ENCODE measurements at regions not wholly inside any gene's neighbourhood (a gene's known extent, or its start where the extent isn't known, plus 50 kb on each side); places are given as distances from the start of the nearest gene placed in this dataset.

DNA sequence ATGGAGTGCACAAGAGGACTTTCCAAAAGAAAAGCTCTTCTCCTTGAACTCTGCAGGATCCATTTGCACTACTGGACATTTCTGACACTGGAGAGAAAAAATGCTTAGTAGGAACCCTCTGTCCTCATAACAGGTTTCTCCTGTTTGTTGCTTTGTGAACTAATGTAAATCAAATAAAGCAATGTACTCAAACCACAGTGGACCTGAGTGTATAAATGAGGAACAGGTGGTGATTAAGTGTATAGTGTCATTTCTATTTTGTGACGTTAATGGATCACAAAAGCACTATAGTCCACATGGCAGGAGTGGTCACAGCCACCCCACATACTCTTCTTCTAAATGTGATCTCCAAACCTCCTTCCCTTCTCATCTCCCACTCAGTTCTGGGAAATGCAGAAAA lies 268.4 kb upstream of the DUSP10 start:
- TF ChIP-seq, protein P1, sequence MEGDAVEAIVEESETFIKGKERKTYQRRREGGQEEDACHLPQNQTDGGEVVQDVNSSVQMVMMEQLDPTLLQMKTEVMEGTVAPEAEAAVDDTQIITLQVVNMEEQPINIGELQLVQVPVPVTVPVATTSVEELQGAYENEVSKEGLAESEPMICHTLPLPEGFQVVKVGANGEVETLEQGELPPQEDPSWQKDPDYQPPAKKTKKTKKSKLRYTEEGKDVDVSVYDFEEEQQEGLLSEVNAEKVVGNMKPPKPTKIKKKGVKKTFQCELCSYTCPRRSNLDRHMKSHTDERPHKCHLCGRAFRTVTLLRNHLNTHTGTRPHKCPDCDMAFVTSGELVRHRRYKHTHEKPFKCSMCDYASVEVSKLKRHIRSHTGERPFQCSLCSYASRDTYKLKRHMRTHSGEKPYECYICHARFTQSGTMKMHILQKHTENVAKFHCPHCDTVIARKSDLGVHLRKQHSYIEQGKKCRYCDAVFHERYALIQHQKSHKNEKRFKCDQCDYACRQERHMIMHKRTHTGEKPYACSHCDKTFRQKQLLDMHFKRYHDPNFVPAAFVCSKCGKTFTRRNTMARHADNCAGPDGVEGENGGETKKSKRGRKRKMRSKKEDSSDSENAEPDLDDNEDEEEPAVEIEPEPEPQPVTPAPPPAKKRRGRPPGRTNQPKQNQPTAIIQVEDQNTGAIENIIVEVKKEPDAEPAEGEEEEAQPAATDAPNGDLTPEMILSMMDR (IDR thresholded peaks at IDR 0.05; ENCODE audit: poor library complexity, severe bottlenecking) = no peak
- TF ChIP-seq EZH2 (IDR thresholded peaks at IDR 0.05; ENCODE audit: borderline replicate concordance, insufficient read depth, low read length, poor library complexity, severe bottlenecking) (no peak), RAD21 (conservative IDR thresholded peaks at IDR 0.05) (no peak), TAF1 (IDR thresholded peaks at IDR 0.05; ENCODE audit: low read depth) (no peak)

Data from neural cell (in vitro differentiated cells).